CD4-positive, alpha-beta T cell treated with Interleukin-21 for 1 hour (primary cell): ENCODE measurements at regions not wholly inside any gene's neighbourhood (a gene's known extent, or its start where the extent isn't known, plus 50 kb on each side); places are given as distances from the start of the nearest gene placed in this dataset.
A peak's percentile ranks its signal among the peaks of the same experiment; 100 is the strongest.
"Not testable (repeated sequence)": the region's sequence is repeated elsewhere in the genome, so short reads cannot be mapped to it uniquely, and the experiment has no call there.

ENCODE experiments used
- DNase-seq: peaks from one replicate; pipeline ENCODE4 v3.0.0-alpha.2; 2020

- no peak for DNase-seq
Observed at GRCh38 chr1:229710746-229711145, 84.7 kb downstream of the URB2 start.

GRCh38 chr1:229714306-229714705 lies 88.3 kb downstream of the URB2 start:
- DNase-seq = no peak

GRCh38 chr1:229714964-229715603 lies 89.0 kb downstream of the URB2 start:
- peak; percentile 47 for DNase-seq

- DNase-seq = no peak
Observed at GRCh38 chr1:229716069-229716468, 90.0 kb downstream of the URB2 start.

- DNase-seq = no peak
Observed at GRCh38 chr1:229716704-229717103, 90.7 kb downstream of the URB2 start.

DNA sequence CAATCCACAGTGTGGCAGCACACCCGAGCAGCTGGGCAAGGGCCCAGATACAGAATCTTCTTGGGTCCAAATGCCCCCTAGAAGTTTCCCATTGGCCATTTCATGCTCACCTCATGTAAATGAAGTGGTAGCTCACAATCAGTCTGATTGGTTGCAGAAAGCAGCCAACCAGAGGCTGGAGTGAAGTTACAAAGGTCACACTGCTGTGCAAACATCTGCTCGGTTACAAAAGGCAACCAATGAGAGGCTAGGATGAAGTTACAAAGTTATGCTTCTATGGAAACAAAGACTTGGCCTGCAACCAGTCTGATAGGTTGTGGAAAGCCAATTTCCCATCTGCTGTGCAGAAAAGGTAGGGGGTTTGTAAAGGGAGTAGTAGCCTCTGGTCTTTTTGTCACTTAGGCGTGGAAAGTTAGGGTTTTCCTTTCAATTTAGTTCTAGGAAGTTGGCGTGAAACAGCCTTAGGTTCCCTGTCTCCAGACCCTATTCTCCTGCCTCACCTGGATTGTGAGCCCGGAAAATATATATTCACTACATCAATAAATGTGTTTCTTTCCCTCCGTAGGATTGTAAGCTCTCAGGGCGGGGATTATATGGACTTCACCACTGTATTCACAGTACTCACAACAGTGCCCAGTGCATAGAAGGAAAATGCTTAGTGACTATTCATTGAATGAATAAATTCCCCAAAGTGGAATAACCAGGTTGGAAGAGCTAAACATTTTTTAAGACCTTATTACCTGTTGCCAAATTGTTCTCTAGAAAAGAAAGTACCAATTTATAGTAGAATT lies 91.9 kb downstream of the URB2 start:
- no peak for DNase-seq

DNA sequence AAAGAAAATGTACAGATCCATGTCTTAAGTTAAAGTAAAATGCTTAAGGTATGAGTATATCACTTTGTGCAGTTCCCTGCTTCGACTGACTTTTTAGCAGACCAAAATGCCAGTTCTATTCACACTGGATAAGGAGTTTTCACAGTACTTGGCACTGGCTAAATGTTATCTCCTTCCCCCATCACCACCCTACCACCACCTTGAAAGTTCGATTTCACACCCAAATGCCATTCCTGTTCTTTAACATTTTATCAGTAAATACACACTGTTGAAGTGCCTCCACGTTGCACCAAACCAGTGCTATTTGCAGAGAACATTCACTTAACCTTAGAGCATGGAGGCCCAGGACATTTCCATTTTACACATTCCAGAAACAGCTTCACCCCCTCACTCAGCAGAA lies 100.0 kb downstream of the URB2 start:
- DNase-seq = no peak

DNA sequence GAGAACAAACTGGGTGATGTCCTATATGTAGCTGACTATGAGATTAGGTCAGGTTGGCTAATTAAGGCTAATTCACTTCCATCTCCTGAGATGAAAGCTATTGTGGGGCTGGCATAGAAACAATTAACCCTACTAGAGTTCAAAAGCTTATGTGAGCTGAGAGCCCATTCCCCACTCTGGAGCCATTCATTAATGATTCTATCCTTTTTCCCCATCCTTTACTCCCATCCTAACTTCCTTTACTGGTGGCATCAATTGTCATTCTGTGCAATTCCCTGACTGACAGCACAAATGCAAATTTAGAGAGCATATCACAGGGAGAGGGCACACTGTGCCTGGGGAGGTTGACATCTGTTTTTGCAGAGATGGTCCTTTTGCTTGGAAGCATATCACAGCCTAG lies 103.9 kb downstream of the URB2 start:
- DNase-seq = no peak

DNA sequence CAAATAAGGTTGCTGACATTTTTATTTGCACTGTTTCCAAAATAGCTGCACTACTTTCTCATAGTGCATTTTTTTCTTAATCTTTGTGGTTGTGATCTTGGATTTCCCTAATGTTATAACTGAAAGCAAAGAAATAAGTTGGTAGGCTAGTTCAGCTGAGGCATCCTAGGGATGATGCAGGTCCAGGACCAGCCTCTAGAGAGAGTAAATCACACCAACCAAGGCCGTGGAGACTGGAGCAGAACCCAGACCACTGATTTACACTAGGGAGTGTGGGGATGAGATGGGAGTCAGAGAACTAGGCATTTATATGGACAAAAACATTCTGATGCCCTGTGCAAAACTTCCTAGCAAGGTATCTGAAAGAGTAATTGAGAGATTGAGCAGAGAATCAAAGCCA lies 104.5 kb downstream of the URB2 start:
- no peak for DNase-seq

GRCh38 chr1:229732061-229732460 lies 106.0 kb downstream of the URB2 start:
- DNase-seq = no peak

DNA sequence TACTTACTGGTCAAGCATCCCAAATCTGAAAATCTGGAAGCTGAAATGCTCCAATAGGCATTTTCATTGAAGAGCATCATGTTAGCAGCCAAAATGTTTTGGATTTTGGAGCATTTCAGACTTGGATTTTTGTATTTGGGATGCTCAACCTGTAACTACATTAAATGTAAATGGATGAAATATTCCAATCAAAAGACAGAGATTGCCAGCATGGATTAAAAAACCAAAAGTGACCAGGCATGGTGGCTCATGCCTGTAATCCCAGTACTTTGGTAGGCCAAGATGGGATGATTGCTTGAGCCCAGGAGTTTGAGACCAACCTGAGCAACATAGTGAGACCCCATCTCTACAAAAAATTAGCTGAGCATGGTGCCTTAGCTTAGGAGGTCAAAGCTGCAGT lies 110.3 kb downstream of the URB2 start:
- no peak for DNase-seq

- not testable (repeated sequence) for DNase-seq
Observed at GRCh38 chr1:229742614-229743013, 116.6 kb downstream of the URB2 start.

DNA sequence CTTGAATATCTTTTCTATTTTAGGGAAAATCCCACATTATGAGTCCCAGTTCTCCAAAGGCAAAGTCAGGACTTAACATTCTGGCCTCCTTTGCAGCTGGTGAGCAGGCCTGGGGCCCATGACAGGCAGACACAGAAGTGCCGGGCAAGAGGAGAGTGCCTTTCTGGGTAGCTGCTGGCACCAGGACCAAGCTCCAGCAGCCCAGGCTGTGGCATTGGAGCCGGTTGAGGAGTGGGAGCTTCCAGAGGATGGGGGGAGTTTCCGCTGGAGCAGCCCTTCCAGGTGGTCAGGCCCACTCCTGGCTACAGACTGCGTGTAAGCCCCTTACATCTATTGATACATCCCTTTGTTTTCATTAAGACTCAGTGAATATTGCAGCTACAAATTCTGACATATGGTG lies 123.9 kb downstream of the URB2 start:
- DNase-seq = no peak

DNA sequence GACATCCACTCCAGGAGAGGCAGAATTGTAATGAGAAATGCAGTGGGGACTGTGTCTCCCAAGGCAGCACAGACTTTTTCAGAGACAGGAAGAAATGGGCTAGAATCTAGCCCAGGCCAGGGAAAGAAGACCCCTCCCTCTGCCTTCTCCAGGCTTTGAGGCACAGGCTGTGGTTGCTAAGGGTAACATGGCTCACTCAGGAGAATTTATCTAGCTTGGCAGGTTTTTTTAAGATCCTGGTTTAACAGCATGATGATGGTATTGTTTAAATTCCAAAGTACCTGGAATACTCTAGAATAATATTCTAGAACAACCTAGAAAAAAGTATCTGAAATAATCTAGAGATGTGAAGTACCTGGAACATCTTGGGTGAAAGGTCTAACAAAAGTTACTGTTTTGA lies 125.6 kb downstream of the URB2 start:
- DNase-seq = no peak

GRCh38 chr1:229752679-229753078 lies 126.6 kb downstream of the URB2 start:
- DNase-seq = no peak

- DNase-seq = no peak
Observed at GRCh38 chr1:229753764-229754551, 127.9 kb downstream of the URB2 start.

- DNase-seq = no peak
Observed at GRCh38 chr1:229756666-229757065, 130.6 kb downstream of the URB2 start.

GRCh38 chr1:229757226-229757625 lies 131.2 kb downstream of the URB2 start:
- no peak for DNase-seq

GRCh38 chr1:229758101-229759036 lies 132.3 kb downstream of the URB2 start:
- DNase-seq = no peak

- no peak for DNase-seq
Observed at GRCh38 chr1:229759037-229759435, 133.0 kb downstream of the URB2 start.

GRCh38 chr1:229759586-229759985 lies 133.5 kb downstream of the URB2 start:
- DNase-seq = no peak

- DNase-seq = no peak
Observed at GRCh38 chr1:229760478-229760996, 134.5 kb downstream of the URB2 start.
